WTC11 (cell line): ENCODE measurements at regions not wholly inside any gene's neighbourhood (a gene's known extent, or its start where the extent isn't known, plus 50 kb on each side); places are given as distances from the start of the nearest gene placed in this dataset.
"Not testable (repeated sequence)": the region's sequence is repeated elsewhere in the genome, so short reads cannot be mapped to it uniquely, and the experiment has no call there.

Experiments used
- CTCF ChIP-seq: fragments of 200-600 bp; IDR thresholded peaks from 2 replicates; pipeline ENCODE4 v1.8.0; 2022; ENCODE audit warnings: antibody characterized with exemption
- E2F1 ChIP-seq: sonication (generic); formaldehyde crosslinking; IDR thresholded peaks from 2 replicates; pipeline ENCODE4 v1.8.0; 2022; ENCODE audit warnings: mild to moderate bottlenecking, missing genetic modification reagents
- ESRRA ChIP-seq: sonication (generic); formaldehyde crosslinking; IDR thresholded peaks from 2 replicates; pipeline ENCODE4 v1.8.1; 2022; ENCODE audit warnings: mild to moderate bottlenecking, missing genetic modification reagents, borderline replicate concordance
- JUN ChIP-seq: sonication (generic); formaldehyde crosslinking; IDR thresholded peaks from 2 replicates; pipeline ENCODE4 v1.8.0; 2023; ENCODE audit warnings: mild to moderate bottlenecking, missing genetic modification reagents
- RELA ChIP-seq: sonication (generic); formaldehyde crosslinking; IDR thresholded peaks from 2 replicates; pipeline ENCODE4 v1.8.1; 2022; ENCODE audit warnings: missing genetic modification reagents, mild to moderate bottlenecking, borderline replicate concordance
- SMAD3 ChIP-seq: sonication (generic); formaldehyde crosslinking; IDR thresholded peaks from 2 replicates; pipeline ENCODE4 v1.8.0; 2022; ENCODE audit warnings: missing genetic modification reagents, mild to moderate bottlenecking, borderline replicate concordance
- USF2 ChIP-seq: sonication (generic); formaldehyde crosslinking; IDR thresholded peaks from 2 replicates; pipeline ENCODE4 v1.8.1; 2023; ENCODE audit warnings: mild to moderate bottlenecking, missing genetic modification reagents, moderate library complexity
- ZNF121 ChIP-seq: sonication (generic); formaldehyde crosslinking; IDR thresholded peaks from 2 replicates; pipeline ENCODE4 v1.8.0; 2023; ENCODE audit warnings: missing genetic modification reagents
- ZNF232 ChIP-seq: sonication (generic); formaldehyde crosslinking; IDR thresholded peaks from 2 replicates; pipeline ENCODE4 v1.8.0; 2022; ENCODE audit warnings: mild to moderate bottlenecking, missing genetic modification reagents
- TF ChIP-seq, protein P1 (sequence below): sonication (generic); formaldehyde crosslinking; IDR thresholded peaks from 2 replicates; pipeline ENCODE4 v1.8.1; 2022; ENCODE audit warnings: mild to moderate bottlenecking, missing genetic modification reagents, moderate library complexity, borderline replicate concordance
- TF ChIP-seq, protein P2 (sequence below): sonication (generic); formaldehyde crosslinking; conservative IDR thresholded peaks from 2 replicates; pipeline ENCODE4 v1.8.1; 2022; ENCODE audit warnings: mild to moderate bottlenecking, missing genetic modification reagents
- TF ChIP-seq, protein P3 (sequence below): sonication (generic); formaldehyde crosslinking; conservative IDR thresholded peaks from 2 replicates; pipeline ENCODE4 v1.8.1; 2023; ENCODE audit warnings: mild to moderate bottlenecking, low read depth, missing genetic modification reagents, moderate library complexity

DNA sequence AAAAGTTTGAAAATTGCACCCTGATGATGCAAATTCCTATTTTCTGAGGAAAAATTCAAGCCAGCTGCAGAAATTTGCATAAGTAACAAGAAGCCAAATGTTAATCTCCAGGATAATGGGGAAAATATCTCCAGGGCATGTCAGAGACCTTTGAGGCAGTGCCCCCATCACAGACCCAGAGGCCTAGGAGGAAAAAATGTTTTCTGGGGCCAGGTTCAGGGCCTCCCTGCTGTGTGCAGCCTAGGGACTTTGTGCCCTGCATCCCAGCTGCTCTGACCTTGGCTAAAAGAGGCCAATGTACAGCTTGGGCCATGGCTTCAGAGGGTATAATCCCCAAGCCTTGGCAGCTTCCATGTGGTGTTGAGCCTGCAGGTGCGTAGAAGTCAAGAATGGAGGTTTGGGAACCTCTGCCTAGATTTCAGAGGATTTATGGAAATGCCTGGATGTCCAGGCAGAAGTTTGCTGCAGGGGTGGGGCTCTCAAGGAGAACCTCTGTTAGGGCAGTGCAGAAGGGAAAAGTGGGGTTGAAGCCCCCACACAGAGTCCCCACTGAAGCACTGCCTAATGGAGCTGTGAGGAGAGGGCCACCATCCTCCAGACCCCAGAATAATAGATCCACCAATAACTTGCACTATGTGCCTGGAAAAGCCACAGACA is 51.7 kb upstream of the NDUFV2 start:
- not testable (repeated sequence) for TF ChIP-seq RELA; ZNF121; SMAD3 (CRISPR knock-in tag); CTCF; ESRRA (CRISPR knock-in tag); ZNF232 (CRISPR knock-in tag); USF2 (CRISPR knock-in tag); JUN (CRISPR knock-in tag); E2F1 (CRISPR knock-in tag)
- TF ChIP-seq, protein P1, sequence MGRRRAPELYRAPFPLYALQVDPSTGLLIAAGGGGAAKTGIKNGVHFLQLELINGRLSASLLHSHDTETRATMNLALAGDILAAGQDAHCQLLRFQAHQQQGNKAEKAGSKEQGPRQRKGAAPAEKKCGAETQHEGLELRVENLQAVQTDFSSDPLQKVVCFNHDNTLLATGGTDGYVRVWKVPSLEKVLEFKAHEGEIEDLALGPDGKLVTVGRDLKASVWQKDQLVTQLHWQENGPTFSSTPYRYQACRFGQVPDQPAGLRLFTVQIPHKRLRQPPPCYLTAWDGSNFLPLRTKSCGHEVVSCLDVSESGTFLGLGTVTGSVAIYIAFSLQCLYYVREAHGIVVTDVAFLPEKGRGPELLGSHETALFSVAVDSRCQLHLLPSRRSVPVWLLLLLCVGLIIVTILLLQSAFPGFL (CRISPR knock-in tag), result not testable (repeated sequence)
- TF ChIP-seq, protein P2, sequence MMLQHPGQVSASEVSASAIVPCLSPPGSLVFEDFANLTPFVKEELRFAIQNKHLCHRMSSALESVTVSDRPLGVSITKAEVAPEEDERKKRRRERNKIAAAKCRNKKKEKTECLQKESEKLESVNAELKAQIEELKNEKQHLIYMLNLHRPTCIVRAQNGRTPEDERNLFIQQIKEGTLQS, result not testable (repeated sequence)
- TF ChIP-seq, protein P3, sequence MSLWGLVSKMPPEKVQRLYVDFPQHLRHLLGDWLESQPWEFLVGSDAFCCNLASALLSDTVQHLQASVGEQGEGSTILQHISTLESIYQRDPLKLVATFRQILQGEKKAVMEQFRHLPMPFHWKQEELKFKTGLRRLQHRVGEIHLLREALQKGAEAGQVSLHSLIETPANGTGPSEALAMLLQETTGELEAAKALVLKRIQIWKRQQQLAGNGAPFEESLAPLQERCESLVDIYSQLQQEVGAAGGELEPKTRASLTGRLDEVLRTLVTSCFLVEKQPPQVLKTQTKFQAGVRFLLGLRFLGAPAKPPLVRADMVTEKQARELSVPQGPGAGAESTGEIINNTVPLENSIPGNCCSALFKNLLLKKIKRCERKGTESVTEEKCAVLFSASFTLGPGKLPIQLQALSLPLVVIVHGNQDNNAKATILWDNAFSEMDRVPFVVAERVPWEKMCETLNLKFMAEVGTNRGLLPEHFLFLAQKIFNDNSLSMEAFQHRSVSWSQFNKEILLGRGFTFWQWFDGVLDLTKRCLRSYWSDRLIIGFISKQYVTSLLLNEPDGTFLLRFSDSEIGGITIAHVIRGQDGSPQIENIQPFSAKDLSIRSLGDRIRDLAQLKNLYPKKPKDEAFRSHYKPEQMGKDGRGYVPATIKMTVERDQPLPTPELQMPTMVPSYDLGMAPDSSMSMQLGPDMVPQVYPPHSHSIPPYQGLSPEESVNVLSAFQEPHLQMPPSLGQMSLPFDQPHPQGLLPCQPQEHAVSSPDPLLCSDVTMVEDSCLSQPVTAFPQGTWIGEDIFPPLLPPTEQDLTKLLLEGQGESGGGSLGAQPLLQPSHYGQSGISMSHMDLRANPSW, result not testable (repeated sequence)
